GM19099 (cell line): ENCODE measurements at regions not wholly inside any gene's neighbourhood (a gene's known extent, or its start where the extent isn't known, plus 50 kb on each side); places are given as distances from the start of the nearest gene placed in this dataset.

Source experiments
- POLR2A ChIP-seq: IDR thresholded peaks from 3 replicates; pipeline ENCODE4 v1.6.1; 2011; ENCODE audit warnings: low read depth; ENCODE audit not compliant: insufficient read length; ENCODE audit errors: extremely low read depth

- TF ChIP-seq POLR2A, result no peak
Observed at GRCh38 chr6:88477413-88477812, 311.3 kb upstream of the CNR1 start.

- TF ChIP-seq POLR2A, result no peak
Observed at GRCh38 chr6:88476388-88476787, 310.2 kb upstream of the CNR1 start.

- TF ChIP-seq POLR2A, result no peak
Observed at GRCh38 chr6:88474720-88475119, 308.6 kb upstream of the CNR1 start.

GRCh38 chr6:88473589-88473988, 307.4 kb upstream of the CNR1 start:
- TF ChIP-seq POLR2A, result no peak

- TF ChIP-seq POLR2A, result no peak
Observed at GRCh38 chr6:88472851-88473525, 306.8 kb upstream of the CNR1 start.

- no peak for TF ChIP-seq POLR2A
Observed at GRCh38 chr6:88459643-88460042, 293.5 kb upstream of the CNR1 start.

GRCh38 chr6:88459189-88459588, 293.0 kb upstream of the CNR1 start:
- no peak for TF ChIP-seq POLR2A

- TF ChIP-seq POLR2A, result no peak
Observed at GRCh38 chr6:88458662-88459061, 292.5 kb upstream of the CNR1 start.

GRCh38 chr6:88456221-88456859, 290.2 kb upstream of the CNR1 start:
- no peak for TF ChIP-seq POLR2A

GRCh38 chr6:88455317-88455716, 289.2 kb upstream of the CNR1 start:
- TF ChIP-seq POLR2A, result no peak

GRCh38 chr6:88454658-88455057, 288.5 kb upstream of the CNR1 start:
- TF ChIP-seq POLR2A, result no peak

GRCh38 chr6:88449770-88450169, 283.6 kb upstream of the CNR1 start:
- no peak for TF ChIP-seq POLR2A

- TF ChIP-seq POLR2A, result no peak
Observed at GRCh38 chr6:88445188-88445965, 279.2 kb upstream of the CNR1 start.

GRCh38 chr6:88443554-88443953, 277.4 kb upstream of the CNR1 start:
- TF ChIP-seq POLR2A, result no peak

- TF ChIP-seq POLR2A, result no peak
Observed at GRCh38 chr6:88442737-88443136, 276.6 kb upstream of the CNR1 start.

GRCh38 chr6:88441346-88441745, 275.2 kb upstream of the CNR1 start:
- no peak for TF ChIP-seq POLR2A
